Colon (tissue), 2 donors: ENCODE measurements at regions not wholly inside any gene's neighbourhood (a gene's known extent, or its start where the extent isn't known, plus 50 kb on each side); places are given as distances from the start of the nearest gene placed in this dataset.

Experiments used
- FAIRE-seq: peaks from 2 replicates; lab custom pipeline; 2012; peaks lifted over from hg19 to GRCh38; lab: Jason Lieb, UNC
- donor health status: control.
- donor health status: control.

DNA sequence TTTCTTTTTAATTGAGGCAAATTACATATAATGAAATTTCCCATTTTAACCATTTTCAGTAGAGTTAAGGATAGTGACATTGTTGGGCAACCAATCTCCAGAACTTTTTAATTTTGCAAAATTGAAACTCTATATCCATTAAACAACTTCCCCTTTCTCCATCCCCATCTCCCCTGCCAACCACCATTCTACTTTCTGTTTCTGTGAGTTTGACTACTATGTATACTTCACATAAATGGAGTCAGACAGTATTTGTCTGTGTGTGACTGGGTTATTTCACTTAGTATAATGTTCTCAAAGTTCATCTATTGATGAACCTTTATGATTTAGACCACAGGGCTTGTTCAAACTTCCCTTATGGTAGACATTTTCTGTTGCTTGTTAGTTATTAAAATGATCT, 364.5 kb upstream of the MAD2L1 start:
- no peak for FAIRE-seq

DNA sequence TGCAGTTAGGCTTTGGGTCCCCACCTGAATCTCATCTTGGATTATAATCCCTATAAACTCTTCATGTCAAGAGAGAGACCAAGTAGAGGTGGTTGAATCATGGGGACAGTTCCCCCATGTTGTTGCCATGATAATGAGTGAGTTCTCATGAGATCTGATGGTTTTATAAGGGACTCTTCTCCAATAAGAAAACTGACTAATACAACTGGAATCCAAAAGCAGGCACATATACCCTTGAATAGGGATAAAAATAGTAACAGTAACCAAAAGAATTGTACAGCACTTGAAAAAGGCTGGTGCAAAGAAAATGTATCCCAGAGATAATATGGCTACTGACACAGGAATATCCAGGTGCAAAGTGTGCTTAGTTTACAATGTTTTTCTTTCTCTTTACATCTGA, 351.5 kb upstream of the MAD2L1 start:
- FAIRE-seq = no peak

DNA sequence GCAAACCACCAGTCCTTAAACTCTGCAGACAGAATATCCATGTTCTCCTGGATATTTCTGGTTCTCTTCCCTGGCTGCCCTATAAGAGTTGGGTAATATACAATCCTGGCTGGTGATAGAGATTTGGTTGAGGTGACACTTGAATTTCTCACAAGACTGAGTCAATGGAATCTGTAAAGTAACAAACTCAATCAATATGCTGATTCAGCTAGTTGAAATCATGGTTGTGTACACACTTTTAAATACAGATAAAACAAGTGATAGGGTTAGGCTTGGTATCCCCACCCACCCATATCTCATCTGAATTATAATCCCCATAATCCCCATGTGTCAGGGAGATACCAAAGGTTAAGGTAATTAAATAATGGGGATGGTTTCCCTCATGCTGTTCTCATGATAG, 349.2 kb upstream of the MAD2L1 start:
- no peak for FAIRE-seq

DNA sequence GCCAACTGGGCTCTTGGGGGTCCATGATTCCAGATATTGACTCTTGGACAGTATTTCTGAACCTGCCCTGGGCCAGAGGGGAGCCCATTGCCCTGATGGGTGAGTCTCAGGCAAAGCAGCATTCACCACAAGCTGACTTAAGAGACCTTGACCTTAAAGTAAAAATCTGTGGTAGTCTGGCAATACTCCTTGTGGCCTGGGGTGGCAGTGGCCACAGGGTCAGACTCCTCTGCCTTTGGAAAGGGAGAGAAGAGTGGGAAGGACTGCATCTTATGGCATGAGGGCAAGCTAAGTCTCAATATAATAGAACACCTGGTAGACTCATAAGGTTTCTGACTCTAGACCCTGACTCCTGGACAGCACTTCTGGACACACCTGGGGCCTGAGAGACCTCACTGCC, 340.3 kb upstream of the MAD2L1 start:
- FAIRE-seq = no peak

DNA sequence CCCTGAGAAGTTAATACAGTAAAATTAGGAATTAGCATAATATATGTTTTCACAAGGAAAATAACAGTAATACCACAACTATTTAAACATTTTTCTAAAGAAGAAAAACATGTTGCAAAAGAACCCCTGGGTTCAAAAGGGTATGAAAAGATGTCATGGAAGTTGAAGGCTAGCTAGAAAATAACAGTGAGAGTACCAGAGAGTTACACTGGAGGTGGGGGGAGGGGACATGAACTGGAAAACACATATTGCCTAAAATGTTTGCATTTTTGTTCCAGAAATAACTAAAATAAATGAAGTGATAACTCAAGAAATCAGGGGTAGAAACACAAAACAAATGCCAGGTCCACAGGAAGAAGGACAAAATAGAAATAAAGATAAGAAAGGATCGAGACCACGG, 336.6 kb upstream of the MAD2L1 start:
- FAIRE-seq = no peak

GRCh38 chr4:120400441-120400840, 333.8 kb upstream of the MAD2L1 start:
- FAIRE-seq = no peak

DNA sequence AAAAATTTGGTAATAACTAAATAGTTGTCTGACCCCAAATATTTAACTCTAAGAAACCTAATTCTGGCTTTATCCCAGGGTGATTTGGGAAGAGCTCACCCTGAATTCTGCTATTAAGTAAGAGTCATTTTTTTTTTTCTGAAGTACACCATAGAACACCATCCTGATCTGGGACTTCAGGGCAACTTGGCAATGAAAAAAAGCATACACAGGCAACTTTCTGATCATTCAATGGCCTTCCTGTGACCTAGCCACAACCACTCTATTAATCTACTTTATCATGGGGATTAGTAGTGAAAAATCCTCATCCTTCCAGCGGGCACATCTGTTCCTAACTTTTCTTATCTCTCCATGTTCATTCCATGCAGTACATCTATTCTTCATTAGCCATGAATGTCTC, 333.2 kb upstream of the MAD2L1 start:
- FAIRE-seq = no peak

DNA sequence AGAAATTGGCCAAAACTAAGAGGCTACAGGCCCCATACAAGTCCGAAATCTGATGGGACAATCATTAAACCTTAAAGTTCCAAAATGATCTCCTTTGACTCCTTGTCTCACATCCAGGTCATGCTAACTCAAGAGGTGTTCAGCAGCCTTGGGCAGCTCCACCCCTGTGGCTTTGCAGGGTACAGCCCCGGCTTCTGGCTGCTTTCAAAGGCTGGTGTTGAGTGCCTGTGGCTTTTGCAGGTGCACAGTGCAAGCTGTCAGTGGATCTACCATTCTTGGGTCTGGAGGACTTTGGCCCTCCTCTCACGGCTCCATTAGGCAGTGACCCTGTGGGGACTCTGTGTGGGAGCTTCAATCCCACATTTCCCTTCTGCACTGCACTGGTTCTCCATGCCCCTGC, 329.1 kb upstream of the MAD2L1 start:
- no peak for FAIRE-seq

DNA sequence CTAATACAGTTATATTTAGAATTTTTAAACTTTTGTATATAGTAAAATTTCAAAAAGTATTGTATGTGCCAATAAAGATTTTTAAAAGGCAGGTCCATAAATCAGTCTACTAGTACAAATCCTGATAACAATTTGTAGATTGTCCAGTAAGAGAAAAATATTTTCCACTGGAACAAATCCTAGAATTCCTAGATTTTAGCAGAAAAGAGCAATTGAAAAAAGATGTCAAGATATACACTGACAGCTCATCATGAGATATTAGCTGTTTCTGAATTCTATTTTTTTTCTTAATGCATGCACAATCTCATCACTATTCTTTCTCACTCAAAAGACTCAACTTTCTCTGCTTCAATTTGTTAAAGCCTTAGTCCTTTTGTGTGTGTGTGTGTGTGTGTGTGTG, 289.2 kb upstream of the MAD2L1 start:
- FAIRE-seq = no peak

GRCh38 chr4:120354381-120354780, 287.7 kb upstream of the MAD2L1 start:
- no peak for FAIRE-seq

GRCh38 chr4:120353235-120353634, 286.6 kb upstream of the MAD2L1 start:
- no peak for FAIRE-seq

DNA sequence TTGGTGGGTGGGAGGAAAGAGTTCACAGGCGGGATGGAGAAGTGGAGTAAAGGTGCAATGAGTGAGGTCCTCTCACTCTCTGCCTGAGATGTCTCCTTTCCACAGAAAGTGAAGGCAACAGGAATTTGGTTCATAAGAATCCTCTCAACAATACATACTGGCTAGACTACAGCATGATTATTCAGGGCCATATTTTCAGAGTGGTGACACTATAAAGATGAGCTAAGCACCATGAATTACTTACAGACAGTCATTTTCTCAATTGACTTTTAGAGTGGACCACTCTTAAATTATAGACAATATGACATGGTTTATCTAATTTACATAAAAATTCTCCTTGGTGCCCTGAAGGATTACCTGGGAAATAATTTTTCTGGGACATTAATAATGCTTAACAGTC, 286.1 kb upstream of the MAD2L1 start:
- FAIRE-seq = no peak

DNA sequence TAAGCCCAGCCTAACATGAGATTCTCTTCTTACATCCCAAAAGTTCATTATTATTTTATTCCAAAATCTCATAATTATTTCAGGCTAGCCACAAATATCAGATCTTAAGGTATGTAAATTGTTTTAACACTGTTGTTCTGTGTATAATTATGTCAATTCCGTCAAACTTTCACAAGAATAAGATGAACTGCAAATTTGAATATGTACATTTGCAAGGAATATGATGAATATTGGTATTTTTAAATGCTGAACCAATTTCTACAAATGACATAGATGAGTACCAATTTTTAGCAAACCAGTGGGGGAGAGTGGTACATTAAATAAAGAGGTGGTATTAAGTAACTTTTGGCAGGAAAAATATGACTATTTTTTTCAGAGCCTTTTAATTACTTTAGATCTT, 282.3 kb upstream of the MAD2L1 start:
- FAIRE-seq = no peak

DNA sequence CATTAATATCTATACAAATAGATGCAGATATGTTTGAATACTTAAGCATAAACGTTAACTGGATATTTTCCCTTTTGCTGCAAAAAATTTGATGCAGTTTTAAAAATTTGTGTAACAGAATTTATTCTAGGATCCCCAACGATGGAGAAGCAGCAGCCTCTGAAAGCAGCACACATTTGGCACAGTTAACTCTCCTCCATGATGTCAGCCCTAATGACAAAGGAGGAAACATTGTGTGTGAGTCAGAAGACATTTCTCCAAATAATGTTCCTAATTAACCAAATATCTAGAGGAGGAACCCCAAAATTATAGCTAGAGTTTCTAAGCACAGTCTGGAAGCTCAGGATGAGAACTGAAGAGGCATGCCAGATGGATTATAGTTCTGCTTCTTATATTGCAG, 281.9 kb upstream of the MAD2L1 start:
- no peak for FAIRE-seq

DNA sequence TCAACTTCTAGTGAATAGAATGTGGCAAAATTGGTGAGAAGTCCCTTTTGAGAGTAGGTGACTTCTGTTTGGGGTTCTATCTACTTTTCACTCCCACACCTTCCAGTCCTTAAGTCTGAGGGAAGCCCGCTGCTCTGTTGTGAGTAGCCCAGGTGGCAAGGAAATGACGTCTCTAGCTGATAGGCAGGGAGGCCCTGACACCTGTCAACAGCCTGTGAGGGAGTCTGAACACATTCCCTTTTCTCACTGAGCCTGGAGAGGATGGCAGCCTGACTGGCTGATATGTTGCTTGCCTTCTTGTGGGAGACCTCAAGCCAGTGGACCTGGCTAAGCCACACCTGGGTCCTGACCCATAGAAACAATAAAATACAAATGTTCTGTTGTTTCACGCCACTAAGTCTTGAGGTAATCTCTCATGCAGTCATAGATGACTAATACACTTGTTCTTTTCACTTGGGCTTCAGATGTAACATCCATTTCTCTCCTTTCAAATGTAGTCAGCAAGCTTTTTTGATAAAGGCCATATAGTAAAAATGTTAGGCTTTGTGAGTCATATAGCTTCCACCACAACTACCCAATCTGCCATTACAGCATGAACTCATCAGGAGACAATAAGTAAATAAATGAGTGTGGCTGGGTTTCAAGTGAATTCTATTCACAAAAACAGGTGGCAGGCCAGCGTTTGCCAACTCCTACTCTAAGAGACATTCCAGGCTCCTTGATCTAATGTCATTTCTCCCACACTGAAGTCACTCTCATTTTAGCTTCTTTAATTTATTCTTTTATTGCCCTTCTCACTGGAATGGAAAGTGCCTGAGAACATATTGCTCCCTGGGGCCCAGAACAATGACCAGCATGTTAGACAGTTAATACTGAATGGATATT, 265.1 kb upstream of the MAD2L1 start:
- no peak for FAIRE-seq

GRCh38 chr4:120329386-120329785, 262.7 kb upstream of the MAD2L1 start:
- FAIRE-seq = no peak

DNA sequence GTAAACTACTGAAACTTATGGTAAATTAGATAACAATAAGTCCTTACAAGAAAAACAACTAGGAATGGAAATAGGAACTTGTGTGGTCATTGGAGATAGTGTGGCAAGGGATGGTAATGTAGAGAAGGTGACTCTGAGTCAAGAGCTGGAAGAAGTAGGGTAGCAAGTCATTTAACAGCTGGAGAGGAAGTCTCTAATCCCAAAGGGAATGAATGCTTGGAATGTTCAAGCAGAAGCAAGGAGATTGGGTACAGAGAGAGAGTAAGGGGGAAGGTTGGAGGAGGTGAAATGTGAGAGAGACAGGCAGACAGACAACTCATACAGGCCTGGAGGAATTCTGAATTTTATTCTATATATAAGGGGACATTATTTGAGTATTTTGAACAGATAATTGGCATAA, 260.6 kb upstream of the MAD2L1 start:
- no peak for FAIRE-seq

DNA sequence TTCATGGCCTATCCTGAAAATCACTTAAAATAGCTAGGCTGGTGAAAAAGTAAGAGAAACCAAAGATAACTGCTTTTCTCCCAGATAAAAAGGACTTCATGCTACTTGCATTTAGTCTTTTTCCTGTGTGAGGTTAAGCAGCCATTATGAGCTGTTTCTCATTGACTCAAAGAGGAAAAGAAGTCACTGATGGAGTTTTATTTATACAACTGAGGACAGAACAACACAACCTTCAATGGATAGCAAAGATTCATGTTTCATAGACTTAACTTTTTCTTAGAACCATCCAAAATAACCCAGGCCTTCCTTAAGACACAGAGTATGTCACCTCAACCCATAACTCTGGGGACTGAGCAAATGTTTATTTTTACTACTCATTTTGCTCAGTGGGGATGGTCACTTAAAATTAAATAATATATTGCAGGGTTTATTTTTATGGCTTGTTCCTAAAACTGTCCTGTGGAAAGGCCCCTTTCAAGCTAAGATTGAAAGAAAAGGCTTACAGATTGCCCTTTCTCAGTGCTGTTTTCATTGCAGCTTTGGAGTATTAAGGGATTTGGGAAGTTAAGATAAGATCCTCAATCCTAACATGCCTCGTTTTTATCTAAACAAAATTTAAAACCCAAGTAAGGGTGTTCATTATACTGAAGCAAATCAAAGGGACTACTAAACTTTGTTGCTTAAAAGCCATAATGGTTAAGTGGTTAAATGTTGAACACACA, 252.6 kb upstream of the MAD2L1 start:
- FAIRE-seq = no peak

GRCh38 chr4:120318196-120318846, 251.7 kb upstream of the MAD2L1 start:
- FAIRE-seq = no peak

GRCh38 chr4:120317713-120318112, 251.1 kb upstream of the MAD2L1 start:
- FAIRE-seq = no peak

- FAIRE-seq = no peak
Measured at GRCh38 chr4:120316416-120316815, 249.8 kb upstream of the MAD2L1 start.

- no peak for FAIRE-seq
Measured at GRCh38 chr4:120314969-120315368, 248.3 kb upstream of the MAD2L1 start.

DNA sequence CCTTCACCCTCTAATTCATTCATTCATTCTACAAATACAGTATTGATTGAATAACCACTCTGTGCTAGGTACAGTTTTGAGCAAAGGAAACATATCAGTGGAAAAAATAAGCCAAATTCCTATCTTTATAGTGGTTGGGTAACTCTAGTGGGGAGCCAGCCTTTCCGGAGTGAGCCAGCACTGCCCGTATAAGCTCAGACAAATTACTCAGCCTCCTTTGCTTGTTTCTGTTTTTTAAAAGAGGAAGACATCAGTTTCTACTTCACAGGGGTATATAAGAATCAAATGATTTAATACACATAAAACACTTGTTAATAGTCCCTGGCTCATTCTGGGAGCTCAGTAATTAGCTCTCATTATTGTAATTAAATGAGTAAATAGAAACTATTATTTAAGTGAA, 238.2 kb upstream of the MAD2L1 start:
- no peak for FAIRE-seq
